Naive thymus-derived CD4-positive, alpha-beta T cell (primary cell): ENCODE measurements at regions not wholly inside any gene's neighbourhood (a gene's known extent, or its start where the extent isn't known, plus 50 kb on each side); places are given as distances from the start of the nearest gene placed in this dataset.

Source experiments
- ATAC-seq: fragments of 150-1000 bp; cut with Tn5 transposase; 2 replicates; pipeline ENCODE4 v1.10.0; 2021; ENCODE audit warnings: mild to moderate bottlenecking, moderate library complexity
- CTCF ChIA-PET: fragments of 350-600 bp; sonication (Branson Sonifier 250); formaldehyde crosslinking; loops from one replicate; lab custom pipeline; 2021; ENCODE audit warnings: antibody characterized with exemption; lab: Charles Lee
- POLR2A ChIA-PET: fragments of 350-600 bp; sonication (Branson Sonifier 250); formaldehyde crosslinking; loops from one replicate; lab custom pipeline; 2021; ENCODE audit warnings: antibody characterized with exemption, inconsistent platforms; lab: Charles Lee
- DNase-seq, 9 donors: peaks; one replicate each; pipeline versions ENCODE4 v3.0.0 to v3.0.0-alpha.2; 2020 to 2022; ENCODE audit warnings: mixed read lengths in 1 of 9
- H3K27ac ChIP-seq: one replicate; pipeline ENCODE4 v1.7.0; 2013; ENCODE audit warnings: mild to moderate bottlenecking, low read depth, low read length, moderate library complexity
- H3K27me3 ChIP-seq, 2 donors: one replicate each; pipeline ENCODE4 v1.7.0; 2013; ENCODE audit warnings: low read length in 2 of 2, mild to moderate bottlenecking in 2 of 2, moderate library complexity in 2 of 2; ENCODE audit not compliant: control insufficient read depth in 2 of 2, insufficient read depth in 2 of 2
- H3K36me3 ChIP-seq, 3 experiments: 1 replicate in 2 of 3; 2 replicates in 1 of 3; pipeline ENCODE4 v1.7.0; 2013; ENCODE audit warnings: low read length in 3 of 3, mild to moderate bottlenecking in 3 of 3, moderate library complexity in 1 of 3; ENCODE audit not compliant: insufficient read depth in 3 of 3, control insufficient read depth in 2 of 3
- H3K4me1 ChIP-seq, 2 donors: one replicate each; pipeline ENCODE4 v1.7.0; 2013; ENCODE audit warnings: low read length in 2 of 2, mild to moderate bottlenecking in 2 of 2, moderate library complexity in 1 of 2; ENCODE audit not compliant: control insufficient read depth in 2 of 2, insufficient read depth in 2 of 2
- H3K4me3 ChIP-seq: 2 replicates; pipeline ENCODE4 v1.7.0; 2013; ENCODE audit warnings: mild to moderate bottlenecking, low read length
- H3K9me3 ChIP-seq, 3 experiments: 1 replicate in 2 of 3; 2 replicates in 1 of 3; pipeline ENCODE4 v1.7.0; 2013; ENCODE audit warnings: low read length in 3 of 3; ENCODE audit not compliant: control insufficient read depth in 2 of 3
- H3K27ac Mint-ChIP-seq, 9 donors: one replicate each; pipeline ENCODE4 v1.8.0; 2020 to 2022; ENCODE audit warnings: mixed read lengths in 9 of 9, mild to moderate bottlenecking in 8 of 9, moderate library complexity in 5 of 9, inconsistent platforms in 2 of 9
- H3K27me3 Mint-ChIP-seq, 5 donors: one replicate each; pipeline ENCODE4 v1.8.0; 2021 to 2022; ENCODE audit warnings: mixed read lengths in 5 of 5, mild to moderate bottlenecking in 1 of 5
- H3K36me3 Mint-ChIP-seq, 5 donors: one replicate each; pipeline ENCODE4 v1.8.0; 2020 to 2022; ENCODE audit warnings: mixed read lengths in 5 of 5, mild to moderate bottlenecking in 3 of 5, inconsistent platforms in 1 of 5
- H3K4me1 Mint-ChIP-seq, 7 donors: one replicate each; pipeline ENCODE4 v1.8.0; 2020 to 2022; ENCODE audit warnings: mixed read lengths in 7 of 7, mild to moderate bottlenecking in 3 of 7, inconsistent platforms in 1 of 7
- H3K4me3 Mint-ChIP-seq, 10 donors: one replicate each; pipeline ENCODE4 v1.8.0; 2020 to 2022; ENCODE audit warnings: mild to moderate bottlenecking in 10 of 10, mixed read lengths in 10 of 10, moderate library complexity in 6 of 10, inconsistent platforms in 2 of 10
- H3K9me3 Mint-ChIP-seq, 11 donors: one replicate each; pipeline ENCODE4 v1.8.0; 2020 to 2022; ENCODE audit warnings: mixed read lengths in 11 of 11, mild to moderate bottlenecking in 4 of 11, inconsistent platforms in 1 of 11, moderate library complexity in 1 of 11
- intact Hi-C, 2 donors: fragments of 100-400 bp; cut with micrococcal nuclease; formaldehyde crosslinking; loops; one replicate each; pipeline ENCODE4 v1.15.1; 2023

DNA sequence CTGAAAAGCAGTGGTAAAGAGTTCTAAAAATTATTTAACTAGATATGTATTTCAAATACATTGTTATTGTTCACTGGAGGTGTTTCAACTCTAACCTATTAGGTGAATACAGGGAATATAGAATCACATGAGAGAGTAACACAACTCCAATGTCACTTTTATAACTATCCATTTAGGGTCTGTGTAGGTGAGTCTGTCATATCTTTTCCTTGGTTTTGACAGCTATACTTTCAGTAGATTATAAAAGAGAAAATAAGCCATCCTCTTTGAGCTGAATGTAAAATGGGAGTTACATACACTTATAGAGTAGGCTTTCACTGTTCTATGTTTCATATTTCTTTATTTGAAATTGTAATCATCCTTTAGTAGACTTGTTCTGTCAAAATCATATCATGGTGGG lies 2321.0 kb downstream of the PCDH9 start:
- Mint-ChIP-seq H3K27me3 (no peaks in the 10 kb centered on the region), H3K27ac (no peak overlapping the region), H3K9me3 (peaks cover 0 to 45% (median 10%) of the 10 kb centered on the region in 11 donors), H3K36me3 (no peaks in the 10 kb centered on the region), H3K4me1 (no peaks in the 10 kb centered on the region), H3K4me3 (no peak overlapping the region)
- H3K27ac ChIP-seq, result no peak overlapping the region
- no peaks in the 10 kb centered on the region for H3K36me3 ChIP-seq
- DNase-seq (no peak), ATAC-seq (no peak)
- intact Hi-C loops, result no loop called here
- no peaks in the 10 kb centered on the region for H3K27me3 ChIP-seq
- no peaks in the 10 kb centered on the region for H3K4me1 ChIP-seq
- POLR2A ChIA-PET, result no interaction called here
- no peak overlapping the region for H3K4me3 ChIP-seq
- no peaks in the 10 kb centered on the region for H3K9me3 ChIP-seq
- CTCF ChIA-PET, result no interaction called here

DNA sequence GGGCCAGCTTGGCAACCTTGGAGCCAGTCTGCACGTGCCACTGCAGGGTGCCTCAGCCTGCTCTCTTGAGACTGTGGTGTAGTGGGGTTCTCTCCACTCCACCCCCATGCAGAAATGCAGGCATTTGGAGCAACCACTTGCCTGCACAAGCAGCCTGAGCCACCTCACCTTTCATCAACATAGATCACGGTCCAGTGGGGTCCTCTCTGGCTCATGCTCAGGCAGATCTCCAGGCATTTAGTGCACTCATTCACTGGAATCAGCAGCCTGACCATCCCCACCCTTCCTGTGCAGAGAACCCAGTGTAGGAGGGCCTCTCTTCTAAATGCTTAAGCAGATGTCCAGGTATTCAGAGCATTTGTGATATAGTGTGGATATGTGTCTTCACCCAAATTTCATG lies 2330.1 kb downstream of the PCDH9 start:
- Histone ChIP-seq H3K27me3 (no peaks in the 10 kb centered on the region), H3K4me1 (no peaks in the 10 kb centered on the region), H3K36me3 (no peaks in the 10 kb centered on the region), H3K27ac (no peak overlapping the region), H3K4me3 (no peak overlapping the region), H3K9me3 (no peaks in the 10 kb centered on the region)
- H3K36me3 Mint-ChIP-seq, result no peaks in the 10 kb centered on the region
- H3K27ac Mint-ChIP-seq, result no peak overlapping the region
- DNase-seq (no peak), ATAC-seq (no peak)
- no peaks in the 10 kb centered on the region for H3K4me1 Mint-ChIP-seq
- ChIA-PET POLR2A (no interaction called here), CTCF (no interaction called here)
- H3K9me3 Mint-ChIP-seq, result peaks cover 0 to 37% (median 7%) of the 10 kb centered on the region in 11 donors
- H3K27me3 Mint-ChIP-seq, result no peaks in the 10 kb centered on the region
- intact Hi-C loops, result no loop called here
- H3K4me3 Mint-ChIP-seq, result no peak overlapping the region

DNA sequence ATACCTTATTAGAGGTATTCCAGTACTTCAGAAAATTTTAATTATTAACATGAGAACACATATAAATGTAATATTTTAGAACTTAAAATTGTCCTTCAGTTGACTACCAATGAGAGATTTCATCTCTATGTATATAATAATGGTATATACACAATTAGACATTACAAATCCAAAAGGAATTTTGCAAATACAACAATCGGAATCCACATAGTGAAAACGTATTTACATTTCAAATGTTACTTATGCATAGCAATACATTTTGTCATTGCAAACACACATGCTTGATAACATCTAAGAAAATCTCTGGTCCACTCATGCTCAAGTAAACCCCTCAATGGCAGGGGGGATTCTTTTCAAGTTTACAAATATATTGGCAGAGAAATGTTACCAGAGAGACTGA lies 2345.2 kb downstream of the PCDH9 start:
- POLR2A ChIA-PET, result no interaction called here
- Mint-ChIP-seq H3K27me3 (no peaks in the 10 kb centered on the region), H3K9me3 (peaks cover 0 to 40% (median 6%) of the 10 kb centered on the region in 11 donors), H3K4me3 (no peak overlapping the region), H3K4me1 (no peaks in the 10 kb centered on the region), H3K27ac (no peak overlapping the region), H3K36me3 (no peaks in the 10 kb centered on the region)
- H3K9me3 ChIP-seq, result no peaks in the 10 kb centered on the region
- H3K4me1 ChIP-seq, result no peaks in the 10 kb centered on the region
- intact Hi-C loops, result no loop called here
- H3K27me3 ChIP-seq, result no peaks in the 10 kb centered on the region
- CTCF ChIA-PET, result no interaction called here
- no peaks in the 10 kb centered on the region for H3K36me3 ChIP-seq
- H3K4me3 ChIP-seq, result no peak overlapping the region
- ATAC-seq, result no peak
- DNase-seq, result no peak
- no peak overlapping the region for H3K27ac ChIP-seq

DNA sequence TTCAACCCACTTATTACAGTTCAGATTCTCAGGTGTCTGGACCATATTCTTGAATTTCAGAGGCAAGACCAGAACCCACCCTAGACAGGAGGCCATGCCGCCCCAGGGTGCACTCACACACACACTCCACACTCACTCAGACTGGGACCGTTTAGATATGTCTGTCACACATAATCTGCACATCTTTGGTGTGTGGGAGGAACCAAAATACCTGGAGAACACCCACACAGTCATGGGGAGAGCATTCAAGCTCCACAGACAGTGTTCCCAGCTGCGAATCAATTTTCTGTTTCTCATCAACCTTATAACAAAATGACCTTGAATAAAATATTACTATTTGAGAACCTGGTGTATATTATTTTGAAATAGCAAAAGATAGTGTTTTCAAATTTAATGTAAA lies 2353.0 kb downstream of the PCDH9 start:
- POLR2A ChIA-PET, result no interaction called here
- Histone ChIP-seq H3K36me3 (no peaks in the 10 kb centered on the region), H3K27me3 (no peaks in the 10 kb centered on the region), H3K4me1 (no peaks in the 10 kb centered on the region), H3K27ac (no peak overlapping the region), H3K9me3 (no peaks in the 10 kb centered on the region), H3K4me3 (no peak overlapping the region)
- CTCF ChIA-PET, result no interaction called here
- Mint-ChIP-seq H3K4me1 (no peaks in the 10 kb centered on the region), H3K27ac (no peak overlapping the region), H3K36me3 (no peaks in the 10 kb centered on the region), H3K4me3 (no peak overlapping the region), H3K27me3 (no peaks in the 10 kb centered on the region), H3K9me3 (peaks cover 0 to 8% (median 3%) of the 10 kb centered on the region in 11 donors)
- intact Hi-C loops, result no loop called here
- no peak for ATAC-seq
- no peak for DNase-seq

DNA sequence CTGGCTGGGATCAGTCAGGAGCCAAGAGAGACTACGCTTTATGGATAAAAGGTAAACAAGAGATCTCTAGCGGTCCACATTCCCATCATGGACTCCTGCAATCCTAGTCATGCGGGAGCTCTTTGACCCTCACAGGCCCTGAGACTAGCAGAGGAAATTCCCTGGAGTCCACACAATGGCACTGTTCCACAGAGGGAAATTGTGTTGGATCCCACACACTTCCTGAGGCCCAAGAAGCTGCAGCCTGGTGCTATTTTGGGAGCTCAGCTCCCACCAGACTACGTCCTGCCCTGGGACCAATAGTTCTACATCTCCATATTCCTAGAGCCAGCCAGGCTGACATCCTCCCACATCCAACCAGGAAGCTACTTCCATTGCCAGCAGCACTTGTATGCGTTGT lies 2358.4 kb downstream of the PCDH9 start:
- ChIA-PET CTCF (no interaction called here), POLR2A (no interaction called here)
- Mint-ChIP-seq H3K27me3 (no peaks in the 10 kb centered on the region), H3K4me1 (no peaks in the 10 kb centered on the region), H3K36me3 (peaks cover 0 to 3% (median 0%) of the 10 kb centered on the region in 5 donors), H3K9me3 (peaks cover 0 to 9% (median 5%) of the 10 kb centered on the region in 11 donors), H3K27ac (no peak overlapping the region), H3K4me3 (no peak overlapping the region)
- Histone ChIP-seq H3K36me3 (no peaks in the 10 kb centered on the region), H3K4me3 (no peak overlapping the region), H3K4me1 (no peaks in the 10 kb centered on the region), H3K27me3 (no peaks in the 10 kb centered on the region), H3K9me3 (no peaks in the 10 kb centered on the region), H3K27ac (no peak overlapping the region)
- intact Hi-C loops, result no loop called here
- no peak for ATAC-seq
- no peak for DNase-seq

DNA sequence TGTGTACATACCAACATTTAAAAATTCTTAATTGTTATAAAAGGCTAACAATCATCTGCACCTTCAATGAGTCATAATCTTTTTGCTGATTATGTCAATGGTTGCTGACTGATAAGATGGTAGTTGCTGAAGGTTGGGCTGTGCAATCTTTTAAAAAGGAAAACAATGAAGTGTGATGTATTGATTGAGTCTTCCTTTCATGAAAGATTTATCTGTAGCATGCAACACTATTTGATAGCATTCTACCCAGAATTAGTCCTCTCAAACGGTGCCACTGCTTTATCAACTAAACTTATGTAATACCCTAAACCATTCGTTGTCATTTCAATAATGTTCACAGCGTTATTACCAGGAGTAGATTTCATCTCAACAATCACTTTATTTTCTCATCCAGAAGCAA lies 2360.6 kb downstream of the PCDH9 start:
- H3K27me3 ChIP-seq, result no peaks in the 10 kb centered on the region
- H3K9me3 Mint-ChIP-seq, result peaks cover 0 to 11% (median 5%) of the 10 kb centered on the region in 11 donors
- no peaks in the 10 kb centered on the region for H3K4me1 ChIP-seq
- ChIA-PET POLR2A (no interaction called here), CTCF (no interaction called here)
- H3K4me1 Mint-ChIP-seq, result no peaks in the 10 kb centered on the region
- ATAC-seq (no peak), DNase-seq (no peak)
- H3K36me3 ChIP-seq, result no peaks in the 10 kb centered on the region
- no peak overlapping the region for H3K4me3 ChIP-seq
- no peak overlapping the region for H3K27ac Mint-ChIP-seq
- no peak overlapping the region for H3K27ac ChIP-seq
- intact Hi-C loops, result no loop called here
- no peaks in the 10 kb centered on the region for H3K9me3 ChIP-seq
- peaks cover 0 to 3% (median 0%) of the 10 kb centered on the region in 5 donors for H3K36me3 Mint-ChIP-seq
- H3K27me3 Mint-ChIP-seq, result no peaks in the 10 kb centered on the region
- H3K4me3 Mint-ChIP-seq, result no peak overlapping the region

DNA sequence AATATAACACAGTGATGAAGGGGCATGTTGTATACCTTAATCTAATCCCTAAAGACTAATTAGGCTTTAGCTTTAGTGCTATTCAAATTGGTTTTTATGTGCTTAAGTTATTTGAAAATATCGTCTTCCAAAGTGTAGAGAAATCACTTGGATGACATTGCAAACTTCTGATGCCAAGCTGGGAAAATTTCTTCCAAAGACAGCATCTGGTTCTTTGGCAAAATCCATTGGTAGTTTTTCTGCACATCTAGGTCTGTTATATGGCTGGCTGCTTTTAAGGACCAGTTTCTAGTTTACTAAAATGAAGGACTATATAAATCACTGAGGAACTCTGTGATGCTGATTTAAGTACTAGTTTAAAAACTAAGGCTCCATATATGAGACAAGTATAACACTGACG lies 2362.3 kb downstream of the PCDH9 start:
- Histone ChIP-seq H3K9me3 (no peaks in the 10 kb centered on the region), H3K36me3 (no peaks in the 10 kb centered on the region), H3K27ac (no peak overlapping the region), H3K4me3 (no peak overlapping the region), H3K4me1 (no peaks in the 10 kb centered on the region), H3K27me3 (no peaks in the 10 kb centered on the region)
- H3K27me3 Mint-ChIP-seq, result no peaks in the 10 kb centered on the region
- CTCF ChIA-PET, result no interaction called here
- no peak overlapping the region for H3K4me3 Mint-ChIP-seq
- DNase-seq (no peak), ATAC-seq (no peak)
- POLR2A ChIA-PET, result no interaction called here
- no peaks in the 10 kb centered on the region for H3K4me1 Mint-ChIP-seq
- H3K36me3 Mint-ChIP-seq, result peaks cover 0 to 3% (median 0%) of the 10 kb centered on the region in 5 donors
- intact Hi-C loops, result no loop called here
- peaks cover 0 to 20% (median 7%) of the 10 kb centered on the region in 11 donors for H3K9me3 Mint-ChIP-seq
- H3K27ac Mint-ChIP-seq, result no peak overlapping the region
